ENCODE measurements at regions not wholly inside any gene's neighbourhood (a gene's known extent, or its start where the extent isn't known, plus 50 kb on each side); places are given as distances from the start of the nearest gene placed in this dataset.

DNA sequence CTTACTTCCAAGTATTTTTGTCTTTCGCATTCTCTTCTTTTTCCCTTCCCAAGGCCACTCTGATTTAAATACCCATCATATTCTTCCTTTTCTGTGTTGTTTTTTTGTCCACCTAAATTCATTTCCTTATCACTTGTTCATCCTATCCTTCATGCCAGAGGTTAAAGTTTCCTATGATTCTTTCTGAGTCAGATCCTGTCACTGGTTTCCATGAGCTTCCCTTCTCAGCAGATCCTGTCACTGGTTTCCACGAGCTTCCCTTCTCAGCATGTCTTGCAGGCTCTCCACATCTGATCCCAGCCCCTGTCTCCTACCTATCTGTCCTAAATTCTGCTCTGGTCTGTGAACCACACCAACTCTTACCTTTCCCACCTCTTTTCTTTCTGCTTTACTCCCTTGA is 311.8 kb upstream of the RGS6 start:
- peak in 1 of 2 donors; percentile 46 for DNase-seq
- no peak overlapping the region for H2BK120ac ChIP-seq (ENCODE audit: insufficient read depth, low read length, poor library complexity)
- no peak overlapping the region for H3K23ac ChIP-seq (ENCODE audit: low read length)
- no peak overlapping the region for H3K4me2 ChIP-seq (ENCODE audit: low read length)
- no peak overlapping the region for H2AFZ ChIP-seq (ENCODE audit: insufficient read depth, low read length, poor library complexity)
- peaks cover 8 to 16% of the 10 kb centered on the region in 2 experiments for H3K4me1 ChIP-seq (ENCODE audit: control insufficient read depth in 1 of 2, insufficient read depth in 2 of 2, low read length in 2 of 2)
- H2BK5ac ChIP-seq (ENCODE audit: low read depth, low read length, poor library complexity): no peak overlapping the region
- H3K27ac ChIP-seq (ENCODE audit: low read depth, low read length): no peak overlapping the region
- no peak overlapping the region for H3K18ac ChIP-seq (ENCODE audit: low read length)
- H3K36me3 ChIP-seq (ENCODE audit: control insufficient read depth in 1 of 2, insufficient read depth in 2 of 2, low read length in 2 of 2): peaks cover 0 to 4% of the 10 kb centered on the region in 2 experiments
- no peak overlapping the region for H3K4ac ChIP-seq (ENCODE audit: low read depth, low read length)
- no peaks in the 10 kb centered on the region for H3K79me2 ChIP-seq (ENCODE audit: control insufficient read depth, insufficient read depth, low read length, poor library complexity)
- no peak overlapping the region for H2BK12ac ChIP-seq (ENCODE audit: low read length)
- no peak overlapping the region for H4K12ac ChIP-seq (ENCODE audit: low read depth, low read length)
- no peak overlapping the region for H4K91ac ChIP-seq (ENCODE audit: low read depth, low read length)
- no peaks in the 10 kb centered on the region for H3K79me1 ChIP-seq (ENCODE audit: low read length)
- no peak overlapping the region for H2AK5ac ChIP-seq (ENCODE audit: low read length)
- no peaks in the 10 kb centered on the region for H3K27me3 ChIP-seq (ENCODE audit: insufficient read depth, low read length)
- no peak overlapping the region for H4K8ac ChIP-seq (ENCODE audit: low read depth, low read length)
- no peak overlapping the region for H3K4me3 ChIP-seq (ENCODE audit: low read depth, low read length)
- H3K9ac ChIP-seq (ENCODE audit: low read length): no peak overlapping the region
- no peaks in the 10 kb centered on the region for H3K9me3 ChIP-seq (ENCODE audit: insufficient read depth, low read depth, low read length)
- WGBS (ENCODE audit: extremely low coverage, insufficient coverage, insufficient read length): no CpG with 5 or more reads among the region's 2 CpGs
- H3K14ac ChIP-seq (ENCODE audit: low read length): no peak overlapping the region

DNA sequence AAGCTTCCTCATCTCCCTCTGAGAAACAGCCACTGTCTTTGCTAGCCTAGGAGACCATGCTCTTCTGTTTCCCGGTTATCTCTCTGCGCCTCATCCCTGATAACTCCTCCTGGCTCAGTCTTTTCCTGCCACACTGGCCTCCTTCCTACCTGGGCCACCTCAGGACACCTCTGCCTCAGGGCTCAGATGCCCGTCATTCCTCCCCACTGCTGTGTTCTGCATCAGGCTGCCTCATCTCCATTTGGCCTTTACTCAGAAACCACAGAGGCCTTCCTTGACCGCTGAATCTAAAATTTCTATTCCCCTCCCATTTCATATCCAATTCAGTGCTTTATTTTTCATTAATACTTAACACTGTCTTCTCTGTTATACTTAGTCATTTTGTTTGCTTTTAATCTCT is 311.0 kb upstream of the RGS6 start:
- Histone ChIP-seq H3K27me3 (ENCODE audit: insufficient read depth, low read length) (no peaks in the 10 kb centered on the region), H3K14ac (ENCODE audit: low read length) (no peak overlapping the region), H3K4ac (ENCODE audit: low read depth, low read length) (no peak overlapping the region), H3K36me3 (ENCODE audit: control insufficient read depth in 1 of 2, insufficient read depth in 2 of 2, low read length in 2 of 2) (peaks cover 0 to 4% of the 10 kb centered on the region in 2 experiments), H2AFZ (ENCODE audit: insufficient read depth, low read length, poor library complexity) (no peak overlapping the region), H2BK5ac (ENCODE audit: low read depth, low read length, poor library complexity) (peak overlapping the region; percentile 52), H4K12ac (ENCODE audit: low read depth, low read length) (no peak overlapping the region), H3K79me2 (ENCODE audit: control insufficient read depth, insufficient read depth, low read length, poor library complexity) (no peaks in the 10 kb centered on the region), H3K27ac (ENCODE audit: low read depth, low read length) (peak overlapping the region; percentile 15), H3K23ac (ENCODE audit: low read length) (no peak overlapping the region), H2BK120ac (ENCODE audit: insufficient read depth, low read length, poor library complexity) (no peak overlapping the region), H3K4me3 (ENCODE audit: low read depth, low read length) (no peak overlapping the region), H4K8ac (ENCODE audit: low read depth, low read length) (no peak overlapping the region), H3K4me2 (ENCODE audit: low read length) (no peak overlapping the region), H3K9ac (ENCODE audit: low read length) (no peak overlapping the region), H4K91ac (ENCODE audit: low read depth, low read length) (no peak overlapping the region), H3K9me3 (ENCODE audit: insufficient read depth, low read depth, low read length) (no peaks in the 10 kb centered on the region), H3K79me1 (ENCODE audit: low read length) (no peaks in the 10 kb centered on the region), H3K18ac (ENCODE audit: low read length) (no peak overlapping the region), H2BK12ac (ENCODE audit: low read length) (no peak overlapping the region), H2AK5ac (ENCODE audit: low read length) (no peak overlapping the region), H3K4me1 (ENCODE audit: control insufficient read depth in 1 of 2, insufficient read depth in 2 of 2, low read length in 2 of 2) (peaks cover 8 to 16% of the 10 kb centered on the region in 2 experiments)
- peak; percentile 85 to 87 for DNase-seq
- WGBS (ENCODE audit: extremely low coverage, insufficient coverage, insufficient read length): no CpG with 5 or more reads among the region's 4 CpGs

DNA sequence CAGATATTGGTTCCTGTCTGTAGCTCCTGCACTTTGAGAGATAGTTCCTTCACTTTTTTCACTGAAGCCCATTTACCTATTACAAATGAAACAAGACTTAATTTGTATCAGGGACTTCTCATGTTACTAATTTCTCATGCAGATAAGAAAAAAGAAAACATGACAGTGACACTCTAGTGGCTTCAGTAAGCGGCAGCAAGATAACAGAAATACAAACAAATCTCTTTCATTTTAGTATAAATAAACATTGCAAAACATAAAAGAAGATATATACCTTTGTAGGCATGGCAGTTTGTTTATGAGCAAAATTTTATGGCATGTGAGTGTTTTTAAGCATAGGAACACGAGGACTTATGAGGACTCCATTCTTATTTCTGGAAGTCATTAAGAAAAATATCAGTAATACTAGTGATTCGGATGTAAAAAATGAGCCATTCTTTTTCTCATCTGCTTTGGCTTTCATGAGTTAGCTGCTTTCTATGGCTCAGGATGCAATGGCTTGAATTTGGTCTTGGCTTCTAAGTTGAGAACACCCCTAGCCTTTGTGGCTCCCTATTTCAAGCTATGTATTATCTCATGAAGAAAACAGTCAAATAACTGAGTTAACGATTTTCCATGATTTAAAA is 310.1 kb upstream of the RGS6 start:
- no peak overlapping the region for H4K8ac ChIP-seq (ENCODE audit: low read depth, low read length)
- no peak overlapping the region for H2AFZ ChIP-seq (ENCODE audit: insufficient read depth, low read length, poor library complexity)
- no peak overlapping the region for H2BK12ac ChIP-seq (ENCODE audit: low read length)
- H4K12ac ChIP-seq (ENCODE audit: low read depth, low read length): no peak overlapping the region
- H3K4ac ChIP-seq (ENCODE audit: low read depth, low read length): no peak overlapping the region
- H3K18ac ChIP-seq (ENCODE audit: low read length): no peak overlapping the region
- WGBS (ENCODE audit: extremely low coverage, insufficient coverage, insufficient read length): no CpG with 5 or more reads among the region's 4 CpGs
- no peak overlapping the region for H3K14ac ChIP-seq (ENCODE audit: low read length)
- no peaks in the 10 kb centered on the region for H3K9me3 ChIP-seq (ENCODE audit: insufficient read depth, low read depth, low read length)
- H3K23ac ChIP-seq (ENCODE audit: low read length): no peak overlapping the region
- H4K91ac ChIP-seq (ENCODE audit: low read depth, low read length): no peak overlapping the region
- no peaks in the 10 kb centered on the region for H3K79me1 ChIP-seq (ENCODE audit: low read length)
- H3K4me2 ChIP-seq (ENCODE audit: low read length): no peak overlapping the region
- H2BK5ac ChIP-seq (ENCODE audit: low read depth, low read length, poor library complexity): no peak overlapping the region
- H3K4me1 ChIP-seq (ENCODE audit: control insufficient read depth in 1 of 2, insufficient read depth in 2 of 2, low read length in 2 of 2): peaks cover 8 to 14% of the 10 kb centered on the region in 2 experiments
- H3K4me3 ChIP-seq (ENCODE audit: low read depth, low read length): no peak overlapping the region
- no peak for DNase-seq
- peaks cover 0 to 4% of the 10 kb centered on the region in 2 experiments for H3K36me3 ChIP-seq (ENCODE audit: control insufficient read depth in 1 of 2, insufficient read depth in 2 of 2, low read length in 2 of 2)
- no peak overlapping the region for H3K27ac ChIP-seq (ENCODE audit: low read depth, low read length)
- no peak overlapping the region for H2BK120ac ChIP-seq (ENCODE audit: insufficient read depth, low read length, poor library complexity)
- no peaks in the 10 kb centered on the region for H3K27me3 ChIP-seq (ENCODE audit: insufficient read depth, low read length)
- no peak overlapping the region for H3K9ac ChIP-seq (ENCODE audit: low read length)
- no peaks in the 10 kb centered on the region for H3K79me2 ChIP-seq (ENCODE audit: control insufficient read depth, insufficient read depth, low read length, poor library complexity)
- no peak overlapping the region for H2AK5ac ChIP-seq (ENCODE audit: low read length)

DNA sequence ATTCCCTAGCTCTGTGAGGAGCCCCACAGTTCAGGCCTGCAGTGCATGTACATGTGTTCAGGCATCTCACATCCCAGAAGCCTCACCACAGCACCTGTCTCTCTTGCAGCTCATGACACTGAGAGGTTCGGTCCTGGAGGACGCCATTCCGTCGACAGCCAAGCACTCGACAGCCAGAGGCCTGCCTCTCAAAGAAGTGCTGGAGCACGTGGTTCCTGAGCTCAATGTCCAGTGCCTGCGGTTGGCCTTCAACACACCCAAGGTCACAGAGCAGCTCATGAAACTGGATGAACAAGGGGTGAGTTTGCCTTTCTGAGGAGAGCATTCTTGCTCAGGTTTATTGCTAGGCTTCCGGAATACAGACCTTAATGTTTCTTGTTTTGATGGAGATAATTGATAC is 308.3 kb upstream of the RGS6 start:
- peak overlapping the region; percentile 3 for H2AK5ac ChIP-seq (ENCODE audit: low read length)
- no peaks in the 10 kb centered on the region for H3K79me1 ChIP-seq (ENCODE audit: low read length)
- H3K4me3 ChIP-seq (ENCODE audit: low read depth, low read length): no peak overlapping the region
- H2AFZ ChIP-seq (ENCODE audit: insufficient read depth, low read length, poor library complexity): no peak overlapping the region
- no peak overlapping the region for H3K14ac ChIP-seq (ENCODE audit: low read length)
- H2BK5ac ChIP-seq (ENCODE audit: low read depth, low read length, poor library complexity): no peak overlapping the region
- H3K36me3 ChIP-seq (ENCODE audit: control insufficient read depth in 1 of 2, insufficient read depth in 2 of 2, low read length in 2 of 2): peaks cover 0 to 6% of the 10 kb centered on the region in 2 experiments
- no peak overlapping the region for H3K4ac ChIP-seq (ENCODE audit: low read depth, low read length)
- no peaks in the 10 kb centered on the region for H3K9me3 ChIP-seq (ENCODE audit: insufficient read depth, low read depth, low read length)
- no peak overlapping the region for H4K8ac ChIP-seq (ENCODE audit: low read depth, low read length)
- no peak overlapping the region for H4K12ac ChIP-seq (ENCODE audit: low read depth, low read length)
- H3K27me3 ChIP-seq (ENCODE audit: insufficient read depth, low read length): no peaks in the 10 kb centered on the region
- DNase-seq: no peak
- no peak overlapping the region for H4K91ac ChIP-seq (ENCODE audit: low read depth, low read length)
- no peak overlapping the region for H3K4me2 ChIP-seq (ENCODE audit: low read length)
- H2BK12ac ChIP-seq (ENCODE audit: low read length): no peak overlapping the region
- WGBS (ENCODE audit: extremely low coverage, insufficient coverage, insufficient read length): no CpG with 5 or more reads among the region's 8 CpGs
- H3K27ac ChIP-seq (ENCODE audit: low read depth, low read length): no peak overlapping the region
- no peak overlapping the region for H3K23ac ChIP-seq (ENCODE audit: low read length)
- no peak overlapping the region for H3K9ac ChIP-seq (ENCODE audit: low read length)
- no peaks in the 10 kb centered on the region for H3K79me2 ChIP-seq (ENCODE audit: control insufficient read depth, insufficient read depth, low read length, poor library complexity)
- H3K4me1 ChIP-seq (ENCODE audit: control insufficient read depth in 1 of 2, insufficient read depth in 2 of 2, low read length in 2 of 2): peaks cover 8 to 14% of the 10 kb centered on the region in 2 experiments
- no peak overlapping the region for H2BK120ac ChIP-seq (ENCODE audit: insufficient read depth, low read length, poor library complexity)
- H3K18ac ChIP-seq (ENCODE audit: low read length): no peak overlapping the region
